ENCODE measurements at regions not wholly inside any gene's neighbourhood (a gene's known extent, or its start where the extent isn't known, plus 50 kb on each side); places are given as distances from the start of the nearest gene placed in this dataset.

DNA sequence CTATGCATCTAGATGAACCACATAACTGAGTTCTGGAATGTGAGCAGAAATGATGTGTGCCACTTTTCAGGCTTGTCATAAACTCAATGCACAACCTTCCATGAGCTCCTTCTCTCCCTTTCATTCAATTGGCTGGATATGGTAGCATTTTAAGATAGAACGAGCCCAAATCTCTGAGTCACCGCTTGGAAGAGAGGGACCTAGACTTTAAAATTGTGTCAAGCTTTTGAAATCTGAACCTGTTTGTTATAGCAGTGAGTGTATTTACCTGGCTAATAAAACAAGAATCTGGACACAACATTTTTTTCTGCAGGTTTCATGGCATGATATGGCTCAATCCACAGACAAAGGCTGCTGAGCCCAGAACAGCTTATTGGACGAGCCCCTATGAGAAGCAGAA lies 297.8 kb upstream of the SPRED2 start:
- no peaks in the 10 kb centered on the region for H3K9me3 ChIP-seq
- TF ChIP-seq POLR2AphosphoS5 (IDR thresholded peaks at IDR 0.05) (no peak), POLR2A (IDR thresholded peaks at IDR 0.05) (no peak), EP300 (IDR thresholded peaks at IDR 0.05; ENCODE audit: low read depth) (no peak)
- TF ChIP-seq, protein P1, sequence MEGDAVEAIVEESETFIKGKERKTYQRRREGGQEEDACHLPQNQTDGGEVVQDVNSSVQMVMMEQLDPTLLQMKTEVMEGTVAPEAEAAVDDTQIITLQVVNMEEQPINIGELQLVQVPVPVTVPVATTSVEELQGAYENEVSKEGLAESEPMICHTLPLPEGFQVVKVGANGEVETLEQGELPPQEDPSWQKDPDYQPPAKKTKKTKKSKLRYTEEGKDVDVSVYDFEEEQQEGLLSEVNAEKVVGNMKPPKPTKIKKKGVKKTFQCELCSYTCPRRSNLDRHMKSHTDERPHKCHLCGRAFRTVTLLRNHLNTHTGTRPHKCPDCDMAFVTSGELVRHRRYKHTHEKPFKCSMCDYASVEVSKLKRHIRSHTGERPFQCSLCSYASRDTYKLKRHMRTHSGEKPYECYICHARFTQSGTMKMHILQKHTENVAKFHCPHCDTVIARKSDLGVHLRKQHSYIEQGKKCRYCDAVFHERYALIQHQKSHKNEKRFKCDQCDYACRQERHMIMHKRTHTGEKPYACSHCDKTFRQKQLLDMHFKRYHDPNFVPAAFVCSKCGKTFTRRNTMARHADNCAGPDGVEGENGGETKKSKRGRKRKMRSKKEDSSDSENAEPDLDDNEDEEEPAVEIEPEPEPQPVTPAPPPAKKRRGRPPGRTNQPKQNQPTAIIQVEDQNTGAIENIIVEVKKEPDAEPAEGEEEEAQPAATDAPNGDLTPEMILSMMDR (IDR thresholded peaks at IDR 0.05), result no peak
- H3K27me3 ChIP-seq, result no peaks in the 10 kb centered on the region
- no peak overlapping the region for H3K4me3 ChIP-seq
- in situ Hi-C loops (cut with MboI; ENCODE audit: low pct_ligation_motif_present in 1 of 4, low pct_unique_long_range_greater_than_20kb in 1 of 4, low sequenced_read_pairs in 3 of 4), result no loop called here
- H3K4me1 ChIP-seq, result no peaks in the 10 kb centered on the region
- intact Hi-C loops (cut with DNase I; ENCODE audit: low total_unique reads), result no loop called here
- 50 to 85% methylated on average over 2 to 3 of the region's 3 CpGs for WGBS, 2 donors (ENCODE audit: low coverage in 1 of 2)
- H3K27ac ChIP-seq, result no peak overlapping the region
- no peaks in the 10 kb centered on the region for H3K36me3 ChIP-seq
- DNase-seq, result no peak

DNA sequence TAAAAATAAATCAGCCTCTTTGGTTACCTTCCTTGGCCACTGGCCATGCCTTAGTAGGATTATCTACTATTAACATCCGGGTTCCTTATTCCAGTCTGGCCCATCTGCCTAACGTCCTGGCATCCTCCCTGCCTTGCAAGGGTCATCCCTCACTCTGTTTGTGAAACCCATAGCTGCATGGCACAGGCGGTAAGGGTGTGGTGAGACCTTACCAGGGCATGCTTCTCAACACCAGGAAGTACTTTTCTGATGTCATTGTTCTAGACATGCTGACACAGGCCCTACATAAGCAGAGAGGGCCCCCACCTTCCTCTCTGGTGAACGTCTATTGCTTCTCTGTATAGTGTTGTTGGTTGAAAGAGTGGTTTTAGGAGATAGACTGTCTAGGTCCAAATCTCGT lies 296.8 kb upstream of the SPRED2 start:
- Histone ChIP-seq H3K27ac (no peak overlapping the region), H3K4me3 (no peak overlapping the region), H3K27me3 (no peaks in the 10 kb centered on the region), H3K9me3 (no peaks in the 10 kb centered on the region), H3K4me1 (no peaks in the 10 kb centered on the region), H3K36me3 (no peaks in the 10 kb centered on the region)
- WGBS, 2 donors (ENCODE audit: low coverage in 1 of 2), result 50 to 63% methylated on average over 4 to 5 of the region's 5 CpGs
- intact Hi-C loops (cut with DNase I; ENCODE audit: low total_unique reads), result no loop called here
- no peak for DNase-seq
- in situ Hi-C loops (cut with MboI; ENCODE audit: low pct_ligation_motif_present in 1 of 4, low pct_unique_long_range_greater_than_20kb in 1 of 4, low sequenced_read_pairs in 3 of 4), result no loop called here
- no peak for TF ChIP-seq POLR2A (IDR thresholded peaks at IDR 0.05)
- no peak for TF ChIP-seq EP300 (IDR thresholded peaks at IDR 0.05; ENCODE audit: low read depth)
- no peak for TF ChIP-seq POLR2AphosphoS5 (IDR thresholded peaks at IDR 0.05)
- TF ChIP-seq, protein P1 (IDR thresholded peaks at IDR 0.05), result no peak

DNA sequence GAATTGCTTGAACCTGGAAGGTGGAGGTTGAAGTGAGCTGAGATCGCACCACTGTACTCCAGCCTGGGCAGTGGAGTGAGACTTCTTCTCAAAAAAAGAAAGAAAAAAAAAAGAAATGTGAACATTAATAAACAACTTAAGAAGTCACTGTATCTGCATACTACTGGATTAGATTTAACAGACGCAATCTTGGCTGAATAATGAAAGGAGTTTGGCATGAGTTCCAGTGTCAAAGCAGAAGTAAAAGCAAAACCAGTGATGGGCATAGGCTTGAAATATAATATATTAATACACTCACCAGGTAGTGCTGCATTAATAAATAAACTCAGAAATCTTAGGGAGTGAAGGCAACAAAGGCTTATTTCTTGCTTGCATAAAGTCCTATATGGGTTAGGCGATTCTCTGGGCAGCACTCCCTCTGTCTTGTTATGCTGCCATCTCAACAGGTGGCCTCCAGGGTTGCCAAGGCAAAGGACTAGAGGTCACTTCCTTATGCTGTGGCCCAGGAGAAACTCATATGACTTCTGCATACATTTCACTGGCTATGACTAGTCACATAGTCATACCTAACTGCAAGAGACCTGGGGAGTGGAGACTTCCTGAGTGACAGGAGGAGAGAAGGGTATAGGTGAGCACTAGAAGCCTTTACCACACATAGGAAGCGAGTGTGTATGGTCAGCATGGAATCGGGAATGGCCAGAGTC lies 296.2 kb upstream of the SPRED2 start:
- in situ Hi-C loops (cut with MboI; ENCODE audit: low pct_ligation_motif_present in 1 of 4, low pct_unique_long_range_greater_than_20kb in 1 of 4, low sequenced_read_pairs in 3 of 4), result no loop called here
- intact Hi-C loops (cut with DNase I; ENCODE audit: low total_unique reads), result no loop called here
- H3K9me3 ChIP-seq, result no peaks in the 10 kb centered on the region
- WGBS, 2 donors (ENCODE audit: low coverage in 1 of 2), result 55 to 76% methylated on average over 2 to 5 of the region's 5 CpGs
- TF ChIP-seq POLR2AphosphoS5 (IDR thresholded peaks at IDR 0.05) (no peak), EP300 (IDR thresholded peaks at IDR 0.05; ENCODE audit: low read depth) (no peak), POLR2A (IDR thresholded peaks at IDR 0.05) (no peak)
- TF ChIP-seq, protein P1 (IDR thresholded peaks at IDR 0.05), result no peak
- no peaks in the 10 kb centered on the region for H3K36me3 ChIP-seq
- no peak for DNase-seq
- H3K27me3 ChIP-seq, result no peaks in the 10 kb centered on the region
- no peak overlapping the region for H3K4me3 ChIP-seq
- no peak overlapping the region for H3K27ac ChIP-seq
- no peaks in the 10 kb centered on the region for H3K4me1 ChIP-seq

DNA sequence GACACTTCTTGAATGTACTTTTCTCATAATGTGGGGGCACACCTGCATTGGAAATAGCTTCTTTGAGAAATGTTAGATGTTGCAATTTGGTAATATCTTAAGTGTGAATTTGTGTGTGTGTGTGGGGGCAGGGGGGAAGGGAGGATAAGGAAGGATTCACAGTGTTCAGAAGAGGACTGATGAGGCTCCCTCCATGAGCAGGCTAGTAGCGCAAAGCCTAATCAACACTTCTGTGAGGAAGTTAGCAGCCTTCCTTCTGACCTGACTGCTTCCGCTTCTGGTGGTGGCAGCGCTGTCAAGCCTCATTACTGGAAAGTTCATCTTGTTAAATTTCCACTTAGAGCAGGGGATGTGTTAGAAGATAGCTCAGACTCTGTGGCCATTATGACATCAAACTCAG lies 295.4 kb upstream of the SPRED2 start:
- intact Hi-C loops (cut with DNase I; ENCODE audit: low total_unique reads) (no loop called here), in situ Hi-C loops (cut with MboI; ENCODE audit: low pct_ligation_motif_present in 1 of 4, low pct_unique_long_range_greater_than_20kb in 1 of 4, low sequenced_read_pairs in 3 of 4) (no loop called here)
- 75 to 87% methylated on average over 3 of the region's 3 CpGs for WGBS, 2 donors (ENCODE audit: low coverage in 1 of 2)
- no peak overlapping the region for H3K27ac ChIP-seq
- H3K36me3 ChIP-seq, result no peaks in the 10 kb centered on the region
- no peaks in the 10 kb centered on the region for H3K9me3 ChIP-seq
- TF ChIP-seq POLR2A (IDR thresholded peaks at IDR 0.05) (no peak), POLR2AphosphoS5 (IDR thresholded peaks at IDR 0.05) (no peak), EP300 (IDR thresholded peaks at IDR 0.05; ENCODE audit: low read depth) (no peak)
- TF ChIP-seq, protein P1 (IDR thresholded peaks at IDR 0.05), result no peak
- no peak for DNase-seq
- no peaks in the 10 kb centered on the region for H3K27me3 ChIP-seq
- no peaks in the 10 kb centered on the region for H3K4me1 ChIP-seq
- no peak overlapping the region for H3K4me3 ChIP-seq
